Testis (tissue), 2 donors: ENCODE measurements at regions not wholly inside any gene's neighbourhood (a gene's known extent, or its start where the extent isn't known, plus 50 kb on each side); places are given as distances from the start of the nearest gene placed in this dataset.

Source experiments
- CTCF ChIP-seq, 3 experiments: fragments of 450-650 bp in 2 of 3; fragments of 200-600 bp in 1 of 3; sonication (generic) in 1 of 3; IDR thresholded peaks; one replicate each; pipeline ENCODE4 v1.5.1; 2016 to 2019; ENCODE audit warnings: antibody characterized with exemption in 3 of 3, mild to moderate bottlenecking in 2 of 3, moderate library complexity in 1 of 3
- POLR2A ChIP-seq: fragments of 450-650 bp; IDR thresholded peaks from one replicate; pipeline ENCODE4 v1.6.1; 2017; ENCODE audit warnings: antibody characterized with exemption, mild to moderate bottlenecking, moderate library complexity

GRCh38 chr15:81915990-81916389 is 129.8 kb downstream of the MEX3B start:
- TF ChIP-seq POLR2A (no peak), CTCF (IDR thresholded peaks at IDR 0.05) (no peak)
